Psoas muscle (tissue), 7 donors: ENCODE measurements at regions not wholly inside any gene's neighbourhood (a gene's known extent, or its start where the extent isn't known, plus 50 kb on each side); places are given as distances from the start of the nearest gene placed in this dataset.

ENCODE experiments used
- ATAC-seq, 4 donors: fragments of 200-7000 bp; cut with Tn5 transposase; one replicate each; pipeline ENCODE4 v1.9.1; 2020; ENCODE audit warnings: moderate library complexity in 3 of 4, mild to moderate bottlenecking in 2 of 4
- DNase-seq, 2 donors: peaks; one replicate each; pipeline ENCODE4 v3.0.0-alpha.2; 2020
- H3K27ac ChIP-seq: fragments of 200-600 bp; one replicate; pipeline ENCODE4 v1.8.0; 2022
- H3K27me3 ChIP-seq, 3 donors: fragments of 200-600 bp in 1 of 3; one replicate each; pipeline versions ENCODE4 v1.6.1 to v1.8.0; 2013 to 2022; ENCODE audit warnings: low read length in 2 of 3, mild to moderate bottlenecking in 2 of 3, moderate library complexity in 1 of 3; ENCODE audit not compliant: insufficient read depth in 3 of 3
- H3K36me3 ChIP-seq, 2 donors: fragments of 200-600 bp in 1 of 2; one replicate each; pipeline versions ENCODE4 v1.6.1 to v1.8.0; 2013 to 2022; ENCODE audit warnings: low read depth in 1 of 2, mild to moderate bottlenecking in 1 of 2, moderate library complexity in 1 of 2; ENCODE audit not compliant: insufficient read depth in 1 of 2
- H3K4me1 ChIP-seq: fragments of 200-600 bp; one replicate; pipeline ENCODE4 v1.8.0; 2022
- H3K4me3 ChIP-seq: fragments of 200-600 bp; one replicate; pipeline ENCODE4 v1.8.0; 2022; ENCODE audit warnings: mild to moderate bottlenecking
- H3K9me3 ChIP-seq: fragments of 200-600 bp; one replicate; pipeline ENCODE4 v1.8.0; 2022
- CTCF ChIP-seq: fragments of 200-600 bp; IDR thresholded peaks from one replicate; pipeline ENCODE4 v1.8.0; 2022; ENCODE audit warnings: antibody characterized with exemption
- WGBS, 3 donors: extraction: QIAGEN DNeasy Blood & Tissue Kit; methylation state at CpG; one replicate each; pipeline versions ENCODE4 v1.1.6 to v1.1.7; 2013; 5-methylcytosine and 5-hydroxymethylcytosine counted together
- intact Hi-C, 2 donors: fragments of 100-400 bp; cut with DNase I; formaldehyde crosslinking; loops; one replicate each; pipeline versions ENCODE4 v1.11.0 to v1.14.2; 2022
- donor health status: healthy with polysubstance abuse.
- donor health status: DM: no; HTN: no; CAD: no; lungs with moderate emphysema.
- donor health status: Bipolar disorder and iron deficiency.
- donor health status: healthy.
- donor health status: DM: yes; HTN: yes; CAD: no.
- donor health status: DM: no; HTN: no; CAD: no.
- donor health status: DM: yes; HTN: yes; CAD: no.

- no peak overlapping the region for H3K4me3 ChIP-seq
- H3K27me3 ChIP-seq = no peaks in the 10 kb centered on the region
- ATAC-seq = no peak
- H3K4me1 ChIP-seq = no peaks in the 10 kb centered on the region
- intact Hi-C loops = no loop called here
- no peak for TF ChIP-seq CTCF
- 92 to 93% (median 93%) methylated on average over 3 of the region's 3 CpGs for WGBS, 3 donors
- peaks cover 4% of the 10 kb centered on the region for H3K9me3 ChIP-seq
- no peak for DNase-seq
- no peak overlapping the region for H3K27ac ChIP-seq
- H3K36me3 ChIP-seq = no peaks in the 10 kb centered on the region
Measured at GRCh38 chr11:128308794-128309193, 278.6 kb downstream of the ETS1 start.

- H3K36me3 ChIP-seq = no peaks in the 10 kb centered on the region
- WGBS, 3 donors = 88 to 95% (median 94%) methylated on average over 1 of the region's 1 CpG
- TF ChIP-seq CTCF = no peak
- no peak overlapping the region for H3K27ac ChIP-seq
- no peak for ATAC-seq
- intact Hi-C loops = no loop called here
- H3K27me3 ChIP-seq = no peaks in the 10 kb centered on the region
- H3K4me1 ChIP-seq = no peaks in the 10 kb centered on the region
- no peaks in the 10 kb centered on the region for H3K9me3 ChIP-seq
- no peak for DNase-seq
- no peak overlapping the region for H3K4me3 ChIP-seq
Measured at GRCh38 chr11:128305588-128305987, 281.8 kb downstream of the ETS1 start.

- DNase-seq = no peak
- ATAC-seq = no peak
- Histone ChIP-seq H3K27me3 (no peaks in the 10 kb centered on the region), H3K27ac (no peak overlapping the region), H3K4me1 (no peaks in the 10 kb centered on the region), H3K9me3 (no peaks in the 10 kb centered on the region), H3K4me3 (no peak overlapping the region), H3K36me3 (no peaks in the 10 kb centered on the region)
- intact Hi-C loops = no loop called here
- no peak for TF ChIP-seq CTCF
- 84 to 93% (median 87%) methylated on average over 8 of the region's 8 CpGs for WGBS, 3 donors
Measured at GRCh38 chr11:128304666-128305485, 282.5 kb downstream of the ETS1 start.

GRCh38 chr11:128304116-128304515 lies 283.2 kb downstream of the ETS1 start:
- intact Hi-C loops = no loop called here
- Histone ChIP-seq H3K4me1 (no peaks in the 10 kb centered on the region), H3K27ac (no peak overlapping the region), H3K27me3 (no peaks in the 10 kb centered on the region), H3K9me3 (no peaks in the 10 kb centered on the region), H3K36me3 (no peaks in the 10 kb centered on the region), H3K4me3 (no peak overlapping the region)
- no peak for ATAC-seq
- TF ChIP-seq CTCF = no peak
- 84 to 87% (median 87%) methylated on average over 2 of the region's 2 CpGs for WGBS, 3 donors
- DNase-seq = no peak

GRCh38 chr11:128303383-128303782 lies 284.0 kb downstream of the ETS1 start:
- TF ChIP-seq CTCF = no peak
- H3K27ac ChIP-seq = no peak overlapping the region
- no peaks in the 10 kb centered on the region for H3K9me3 ChIP-seq
- H3K4me3 ChIP-seq = no peak overlapping the region
- intact Hi-C loops = no loop called here
- 82 to 91% (median 83%) methylated on average over 5 of the region's 5 CpGs for WGBS, 3 donors
- DNase-seq (no peak), ATAC-seq (no peak)
- H3K4me1 ChIP-seq = no peaks in the 10 kb centered on the region
- H3K27me3 ChIP-seq = no peaks in the 10 kb centered on the region
- no peaks in the 10 kb centered on the region for H3K36me3 ChIP-seq
